Nephron (organoid): ENCODE measurements at regions not wholly inside any gene's neighbourhood (a gene's known extent, or its start where the extent isn't known, plus 50 kb on each side); places are given as distances from the start of the nearest gene placed in this dataset.
"Not testable (repeated sequence)": the region's sequence is repeated elsewhere in the genome, so short reads cannot be mapped to it uniquely, and the experiment has no call there.

ENCODE experiments used
- H3K27ac Mint-ChIP-seq, 3 experiments: 2 replicates each; pipeline ENCODE4 v1.8.0; 2020; ENCODE audit warnings: mixed read lengths in 3 of 3, mild to moderate bottlenecking in 2 of 3, moderate library complexity in 1 of 3
- H3K27me3 Mint-ChIP-seq: 2 replicates; pipeline ENCODE4 v1.8.0; 2021; ENCODE audit warnings: low read depth, mild to moderate bottlenecking, moderate library complexity, mixed read lengths
- H3K36me3 Mint-ChIP-seq: 2 replicates; pipeline ENCODE4 v1.8.0; 2020; ENCODE audit warnings: low read depth, mixed read lengths
- H3K4me1 Mint-ChIP-seq: 2 replicates; pipeline ENCODE4 v1.8.0; 2020; ENCODE audit warnings: mixed read lengths
- H3K4me3 Mint-ChIP-seq, 3 experiments: 2 replicates each; pipeline ENCODE4 v1.8.0; 2020; ENCODE audit warnings: mild to moderate bottlenecking in 3 of 3, mixed read lengths in 3 of 3, moderate library complexity in 2 of 3
- H3K9me3 Mint-ChIP-seq: 2 replicates; pipeline ENCODE4 v1.8.0; 2020; ENCODE audit warnings: mixed read lengths

DNA sequence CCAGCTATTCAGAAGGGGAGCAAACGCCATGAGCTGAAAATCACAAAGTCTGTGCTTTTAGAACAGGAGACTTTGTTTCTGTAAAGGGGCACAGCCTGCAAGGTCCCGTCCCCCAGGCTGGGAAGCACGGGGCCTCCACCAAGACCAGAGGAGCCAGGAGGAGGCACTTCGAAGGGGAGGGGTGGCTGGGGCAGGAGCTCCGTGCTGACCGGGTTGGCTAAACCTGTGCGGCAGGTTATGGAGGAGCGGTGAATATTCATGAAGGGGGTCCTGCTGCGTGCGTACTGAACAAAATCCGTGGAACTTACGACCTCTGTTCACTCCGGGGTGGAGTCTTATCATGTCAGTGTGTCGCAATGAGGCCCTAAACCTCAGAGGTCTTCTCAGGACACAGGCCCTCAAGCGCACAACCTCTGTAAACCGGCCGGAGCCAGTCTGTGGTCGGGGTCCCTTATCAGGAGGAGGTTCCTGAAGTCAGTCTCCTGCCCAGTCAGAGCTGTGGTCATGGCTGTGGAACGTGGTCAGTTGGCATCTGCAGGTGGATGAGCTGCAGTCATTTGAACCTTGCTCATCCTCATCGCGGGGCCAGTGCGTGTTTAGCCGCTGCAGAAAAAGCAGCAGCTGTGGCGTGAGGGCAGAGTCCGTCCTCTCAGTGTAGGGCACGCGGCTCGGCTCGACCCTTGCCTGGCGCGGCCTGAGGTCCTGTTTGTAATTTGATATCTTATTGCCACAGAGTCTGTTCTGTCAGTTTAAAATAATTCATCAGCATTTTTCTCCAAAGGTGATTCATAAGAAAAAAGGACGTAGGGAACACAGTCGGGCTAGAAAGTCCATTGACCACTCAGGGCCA is 5507.7 kb upstream of the TPTE start:
- H3K27me3 Mint-ChIP-seq, H3K4me1 Mint-ChIP-seq, H3K27ac Mint-ChIP-seq, H3K9me3 Mint-ChIP-seq, H3K4me3 Mint-ChIP-seq, H3K36me3 Mint-ChIP-seq: not testable (repeated sequence)

DNA sequence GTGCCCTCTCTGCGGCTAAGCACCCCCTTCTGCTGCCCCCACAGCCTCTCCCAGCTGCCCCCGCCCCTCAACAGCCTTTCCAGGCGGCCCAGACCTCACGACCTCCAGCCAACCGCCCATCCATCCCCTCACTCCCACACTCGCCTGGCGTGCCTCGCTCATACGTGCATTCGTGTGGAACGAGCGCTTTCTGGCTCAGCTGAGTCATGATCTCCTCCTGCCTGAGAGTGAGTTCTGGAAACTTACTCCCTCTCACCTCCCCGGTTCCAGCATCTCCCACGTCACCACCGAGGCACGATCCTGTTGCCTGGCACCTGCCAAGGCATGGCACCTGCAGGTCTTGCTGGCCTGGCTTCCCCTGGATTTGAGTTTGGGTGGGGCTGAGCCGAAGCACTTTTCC is 5506.2 kb upstream of the TPTE start:
- H3K36me3 Mint-ChIP-seq, H3K4me3 Mint-ChIP-seq, H3K4me1 Mint-ChIP-seq, H3K9me3 Mint-ChIP-seq, H3K27me3 Mint-ChIP-seq, H3K27ac Mint-ChIP-seq: not testable (repeated sequence)

DNA sequence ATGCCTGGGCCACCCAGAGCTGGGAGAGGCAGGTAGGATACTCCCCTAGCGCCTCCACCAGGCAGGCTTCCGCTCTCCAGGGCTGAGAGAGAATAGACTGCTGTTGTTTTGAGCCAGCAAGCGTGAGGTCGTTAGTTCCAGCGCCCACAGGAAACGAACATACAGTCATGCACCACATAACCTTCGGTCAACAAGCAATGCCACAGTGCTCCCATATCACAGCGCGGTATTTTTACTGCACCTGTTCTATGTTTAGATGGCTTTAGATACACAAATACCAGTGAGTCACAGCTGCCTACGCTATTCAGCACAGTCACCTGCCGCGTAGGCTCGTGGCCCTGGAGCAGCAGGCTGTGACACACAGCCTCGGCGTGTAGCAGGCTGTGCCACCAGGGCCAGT is 5502.3 kb upstream of the TPTE start:
- H3K4me3 Mint-ChIP-seq, H3K4me1 Mint-ChIP-seq, H3K36me3 Mint-ChIP-seq, H3K9me3 Mint-ChIP-seq, H3K27ac Mint-ChIP-seq, H3K27me3 Mint-ChIP-seq: not testable (repeated sequence)

DNA sequence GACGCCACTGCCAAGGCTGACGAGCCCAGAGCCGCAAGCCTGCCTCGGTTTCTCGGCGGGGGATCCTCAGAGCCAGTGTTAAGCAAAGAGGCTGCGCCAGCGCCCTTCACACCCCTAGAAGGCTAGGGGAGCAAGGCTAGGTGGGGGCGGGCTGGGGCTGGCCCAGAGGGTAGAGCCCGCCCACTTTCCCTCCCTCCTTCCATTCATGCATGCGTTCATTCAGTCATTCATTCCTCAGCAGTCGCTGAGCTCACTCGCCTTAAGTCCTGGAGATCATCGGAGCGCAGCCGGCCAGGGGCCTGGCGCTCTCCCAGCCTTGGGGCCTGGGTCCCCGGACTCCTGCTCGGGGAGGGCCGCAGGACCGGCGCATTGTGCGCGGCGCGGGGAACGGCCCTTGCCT is 5499.6 kb upstream of the TPTE start:
- H3K4me3 Mint-ChIP-seq, H3K27me3 Mint-ChIP-seq, H3K9me3 Mint-ChIP-seq, H3K36me3 Mint-ChIP-seq, H3K4me1 Mint-ChIP-seq, H3K27ac Mint-ChIP-seq: not testable (repeated sequence)

DNA sequence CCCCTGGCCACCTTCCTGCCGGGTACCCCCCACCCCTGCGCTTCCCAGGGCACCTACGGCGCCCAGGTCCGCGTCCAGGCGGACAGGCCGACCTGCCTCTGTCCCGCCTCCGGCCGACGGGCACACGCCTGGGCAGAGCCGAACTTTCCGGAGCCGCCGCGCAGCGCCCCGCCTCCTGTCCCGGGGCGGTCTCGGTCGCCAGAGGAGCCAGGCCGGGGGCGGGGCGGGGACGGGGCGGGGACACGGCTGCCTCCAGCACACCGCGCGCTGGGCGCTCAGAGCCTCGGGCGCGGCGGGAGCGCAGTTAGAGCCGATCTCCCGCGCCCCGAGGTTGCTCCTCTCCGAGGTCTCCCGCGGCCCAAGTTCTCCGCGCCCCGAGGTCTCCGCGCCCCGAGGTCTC is 5499.1 kb upstream of the TPTE start:
- not testable (repeated sequence) for H3K9me3 Mint-ChIP-seq, H3K27ac Mint-ChIP-seq, H3K4me1 Mint-ChIP-seq, H3K4me3 Mint-ChIP-seq, H3K27me3 Mint-ChIP-seq, H3K36me3 Mint-ChIP-seq

DNA sequence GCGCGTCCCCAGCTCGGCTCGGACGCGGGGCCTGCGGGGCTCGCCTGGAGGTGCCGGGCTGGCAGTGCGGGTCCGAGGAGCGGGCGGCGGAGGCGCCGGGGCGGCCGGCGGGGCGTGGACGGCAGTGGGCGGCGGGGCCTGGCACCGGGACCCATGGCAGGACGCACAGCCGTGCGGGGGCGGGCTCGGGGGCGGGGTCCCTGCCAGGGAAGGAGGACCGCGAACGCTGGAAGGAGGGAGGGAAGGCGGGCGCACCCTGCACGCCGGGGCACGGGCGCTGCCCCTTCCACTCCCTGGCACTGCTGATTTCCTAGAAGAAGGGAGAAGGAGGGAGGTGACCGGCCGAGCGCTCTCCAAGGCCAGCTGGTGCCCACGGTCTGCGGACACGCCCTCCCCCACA is 5498.6 kb upstream of the TPTE start:
- not testable (repeated sequence) for H3K27me3 Mint-ChIP-seq, H3K4me1 Mint-ChIP-seq, H3K36me3 Mint-ChIP-seq, H3K27ac Mint-ChIP-seq, H3K4me3 Mint-ChIP-seq, H3K9me3 Mint-ChIP-seq

DNA sequence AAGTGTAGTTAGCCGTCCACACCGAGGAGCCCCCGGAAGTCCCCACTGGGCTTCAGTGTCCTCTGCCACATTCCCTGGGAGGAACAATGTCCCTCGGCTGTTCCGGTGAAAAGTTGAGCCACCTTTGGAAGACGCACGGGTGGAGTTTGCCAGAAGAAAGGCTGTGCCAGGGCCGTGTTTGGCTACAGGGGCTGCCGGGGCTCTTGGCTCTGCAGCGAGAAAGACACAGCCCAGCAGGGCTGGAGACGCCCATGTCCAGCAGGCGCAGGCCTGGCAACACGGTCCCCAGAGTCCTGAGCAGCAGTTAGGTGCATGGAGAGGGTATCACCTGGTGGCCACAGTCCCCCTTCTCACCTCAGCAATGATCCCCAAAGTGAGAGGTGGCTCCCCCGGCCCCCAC is 5486.2 kb upstream of the TPTE start:
- not testable (repeated sequence) for H3K9me3 Mint-ChIP-seq, H3K4me3 Mint-ChIP-seq, H3K4me1 Mint-ChIP-seq, H3K27ac Mint-ChIP-seq, H3K27me3 Mint-ChIP-seq, H3K36me3 Mint-ChIP-seq

DNA sequence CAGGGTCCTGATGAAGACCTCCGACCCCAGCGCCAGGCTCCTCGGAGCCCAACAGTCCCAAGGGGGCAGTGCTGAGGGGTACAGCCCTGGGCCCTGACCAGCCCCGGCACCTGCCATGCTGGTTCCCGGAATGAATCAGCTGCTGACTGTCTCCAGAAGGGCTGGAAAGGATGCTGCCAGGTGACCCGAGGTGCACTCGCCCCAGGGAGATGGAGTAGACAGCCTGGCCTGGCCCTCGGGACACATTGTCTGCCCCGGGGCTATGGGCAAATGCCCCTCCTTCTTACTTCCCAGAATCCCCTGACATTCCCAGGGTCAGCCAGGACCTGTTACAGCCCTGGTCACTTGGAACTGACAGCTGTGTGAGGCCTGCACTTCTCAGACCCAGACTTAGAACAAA is 5485.8 kb upstream of the TPTE start:
- not testable (repeated sequence) for H3K36me3 Mint-ChIP-seq, H3K4me1 Mint-ChIP-seq, H3K9me3 Mint-ChIP-seq, H3K27me3 Mint-ChIP-seq, H3K4me3 Mint-ChIP-seq, H3K27ac Mint-ChIP-seq

DNA sequence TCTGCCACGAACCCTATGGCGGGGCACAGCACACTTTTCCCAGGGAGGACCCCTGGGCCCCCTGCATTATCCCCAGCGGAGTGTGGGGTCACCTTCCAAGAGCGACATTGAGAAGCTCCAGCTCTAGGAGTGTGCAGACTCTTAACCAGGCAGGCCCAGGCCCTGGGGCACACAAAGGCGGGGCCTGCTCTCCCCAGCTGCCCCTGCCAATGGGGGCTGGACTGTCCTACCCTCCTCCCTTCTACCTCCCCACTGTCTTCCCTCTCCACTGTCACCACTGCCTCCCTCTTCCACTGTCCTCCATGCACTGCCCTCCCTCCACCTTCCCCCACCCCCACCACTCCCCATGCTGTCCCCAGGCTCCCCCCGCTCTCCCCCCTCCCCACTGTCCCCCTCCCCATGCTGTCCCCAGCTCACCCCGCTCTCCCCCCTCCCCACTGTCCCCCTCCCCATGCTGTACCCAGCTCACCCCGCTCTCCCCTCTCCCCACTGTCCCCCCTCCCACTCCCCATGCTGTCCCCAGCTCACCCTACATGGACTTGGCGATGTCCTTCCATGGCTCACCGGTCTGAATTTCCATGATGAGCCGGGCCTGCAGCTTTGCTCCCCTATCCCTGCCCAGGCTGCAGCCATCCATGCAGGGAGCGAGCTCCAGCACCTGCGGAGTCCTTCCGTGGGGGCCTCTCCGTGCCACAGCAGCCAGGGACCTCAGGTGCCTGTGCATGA is 5483.6 kb upstream of the TPTE start:
- not testable (repeated sequence) for H3K4me1 Mint-ChIP-seq, H3K9me3 Mint-ChIP-seq, H3K36me3 Mint-ChIP-seq, H3K27me3 Mint-ChIP-seq, H3K27ac Mint-ChIP-seq, H3K4me3 Mint-ChIP-seq

DNA sequence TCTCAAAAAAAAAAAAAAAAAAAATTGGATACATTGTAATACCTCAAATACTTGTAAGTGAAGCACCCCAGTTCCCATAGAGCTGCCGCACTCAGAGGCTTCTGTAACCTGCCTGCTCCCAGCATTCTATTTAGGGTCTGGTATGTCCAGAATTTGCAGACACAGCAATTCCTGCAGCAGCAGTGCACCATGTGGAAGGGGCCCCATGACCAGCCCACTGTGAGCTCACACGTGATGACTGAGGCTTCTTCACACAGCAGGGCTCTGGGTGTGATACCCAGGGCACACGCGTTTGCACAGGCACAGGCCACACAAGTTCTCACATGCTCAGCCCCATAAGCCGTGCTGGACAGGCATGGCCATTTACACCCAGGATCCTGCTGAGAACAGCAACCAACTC is 5481.5 kb upstream of the TPTE start:
- H3K4me1 Mint-ChIP-seq, H3K9me3 Mint-ChIP-seq, H3K27ac Mint-ChIP-seq, H3K4me3 Mint-ChIP-seq, H3K27me3 Mint-ChIP-seq, H3K36me3 Mint-ChIP-seq: not testable (repeated sequence)

DNA sequence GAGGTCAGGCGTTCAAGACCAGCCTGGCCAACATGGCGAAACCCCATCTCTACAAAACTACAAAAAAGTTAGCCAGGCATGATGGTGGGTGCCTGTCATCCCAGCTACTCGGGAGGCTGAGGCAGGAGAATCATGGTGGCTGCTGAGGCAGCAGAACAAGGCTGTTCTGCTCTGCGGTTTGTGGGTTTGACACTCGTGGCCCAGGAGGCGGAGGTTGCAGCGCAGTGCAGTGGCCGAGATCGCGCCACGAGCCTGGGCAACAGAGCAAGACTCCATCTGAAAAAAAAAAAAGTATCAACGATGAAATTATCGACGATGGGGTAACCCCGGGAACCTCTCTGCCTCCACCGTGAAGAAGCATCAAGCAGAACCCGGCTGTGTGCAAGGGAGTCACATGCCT is 5478.8 kb upstream of the TPTE start:
- H3K9me3 Mint-ChIP-seq, H3K36me3 Mint-ChIP-seq, H3K4me3 Mint-ChIP-seq, H3K27me3 Mint-ChIP-seq, H3K4me1 Mint-ChIP-seq, H3K27ac Mint-ChIP-seq: not testable (repeated sequence)

DNA sequence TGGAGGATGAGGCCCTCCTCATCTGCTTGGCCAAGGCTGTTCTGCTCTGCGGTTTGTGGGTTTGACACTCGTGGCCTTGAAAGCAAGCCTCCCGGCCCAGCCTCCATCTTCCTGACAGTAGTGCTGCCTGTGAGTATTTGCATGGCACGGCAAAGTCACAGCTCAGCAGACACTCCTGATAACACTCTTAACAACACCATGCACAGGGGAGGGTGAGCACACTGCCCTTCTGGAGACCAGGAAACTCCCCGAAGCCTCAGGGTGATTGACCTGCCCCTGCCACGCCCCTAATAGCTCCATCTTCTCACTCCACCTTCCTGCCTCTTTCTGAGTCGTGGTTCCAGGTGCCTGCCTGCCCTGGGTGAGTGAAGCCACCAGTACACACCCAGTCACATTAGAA is 5476.6 kb upstream of the TPTE start:
- not testable (repeated sequence) for H3K27ac Mint-ChIP-seq, H3K27me3 Mint-ChIP-seq, H3K36me3 Mint-ChIP-seq, H3K9me3 Mint-ChIP-seq, H3K4me1 Mint-ChIP-seq, H3K4me3 Mint-ChIP-seq

DNA sequence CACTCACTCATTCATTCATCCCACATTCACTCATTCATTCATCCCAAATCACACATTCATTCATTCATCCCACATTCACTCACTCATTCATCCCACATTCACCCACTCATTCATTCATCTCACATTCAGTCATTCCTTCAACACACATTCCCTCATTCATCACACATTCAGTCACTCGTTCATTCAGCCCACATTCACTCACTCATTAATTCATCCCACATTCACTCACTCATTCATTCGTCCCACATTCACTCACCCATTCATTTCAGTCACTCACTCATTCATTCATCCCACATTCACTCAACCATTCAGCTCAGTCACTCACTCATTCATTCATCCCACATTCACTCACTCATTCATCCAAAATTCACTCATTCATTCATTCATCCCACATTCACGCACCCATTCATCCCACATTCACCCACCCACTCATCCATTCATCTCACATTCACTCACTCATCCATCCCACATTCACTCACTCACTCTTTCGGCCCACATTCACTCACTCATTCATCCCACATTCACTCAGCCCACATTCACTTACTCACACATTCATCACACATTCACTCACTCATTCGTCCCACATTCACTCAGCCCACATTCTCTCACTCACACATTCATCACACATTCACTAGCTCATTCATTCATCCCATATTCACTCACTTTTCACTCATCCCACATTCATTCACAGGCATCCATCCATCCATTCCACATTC is 5469.9 kb upstream of the TPTE start:
- not testable (repeated sequence) for H3K27me3 Mint-ChIP-seq, H3K9me3 Mint-ChIP-seq, H3K27ac Mint-ChIP-seq, H3K4me1 Mint-ChIP-seq, H3K36me3 Mint-ChIP-seq, H3K4me3 Mint-ChIP-seq

DNA sequence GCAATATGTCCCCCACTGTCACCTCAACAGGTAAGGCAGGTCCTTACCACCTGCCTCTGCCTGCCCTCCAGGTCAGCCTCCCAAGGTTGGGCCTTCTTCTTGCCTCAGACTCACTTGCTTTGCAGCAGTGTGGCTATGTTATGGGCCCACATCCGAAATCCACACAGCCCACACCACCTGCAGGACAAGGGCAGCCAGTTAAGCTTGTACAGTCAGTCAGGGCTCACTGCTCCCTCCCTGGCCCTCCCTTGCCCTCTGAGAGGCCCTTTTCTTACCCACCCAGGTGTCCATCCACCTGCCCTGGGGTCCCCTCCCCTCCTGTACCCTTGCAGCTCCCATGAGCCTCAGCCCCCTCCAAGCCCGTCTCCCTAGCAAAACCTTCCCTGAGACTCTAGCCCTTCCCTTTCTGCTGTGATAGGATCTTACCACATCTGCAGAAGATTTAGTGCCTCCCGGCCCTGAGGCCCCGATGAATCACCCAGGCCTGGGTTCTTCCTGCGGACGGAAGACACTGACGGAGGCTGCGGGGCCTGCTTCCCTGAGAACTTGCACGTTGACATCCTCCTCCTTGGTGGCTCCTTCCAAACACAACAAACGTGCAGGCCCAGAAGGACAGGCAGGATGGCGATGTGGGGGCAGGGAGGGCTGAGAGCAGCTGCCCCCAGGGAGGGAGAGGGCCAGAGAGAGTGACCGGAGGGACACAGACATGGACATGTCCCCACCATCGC is 5466.2 kb upstream of the TPTE start:
- not testable (repeated sequence) for H3K4me1 Mint-ChIP-seq, H3K27me3 Mint-ChIP-seq, H3K4me3 Mint-ChIP-seq, H3K27ac Mint-ChIP-seq, H3K9me3 Mint-ChIP-seq, H3K36me3 Mint-ChIP-seq
